ENCODE measurements at regions not wholly inside any gene's neighbourhood (a gene's known extent, or its start where the extent isn't known, plus 50 kb on each side); places are given as distances from the start of the nearest gene placed in this dataset.

GRCh38 chr7:18393465-18394118 is 102.0 kb upstream of the HDAC9 start:
- no peaks in the 10 kb centered on the region for H3K79me2 ChIP-seq (ENCODE audit: insufficient read depth, low read depth, low read length)
- no peak overlapping the region for H3K27ac ChIP-seq (ENCODE audit: low read depth, low read length, poor library complexity, severe bottlenecking)
- TF ChIP-seq EZH2phosphoT487 (IDR thresholded peaks at IDR 0.05; ENCODE audit: borderline replicate concordance, low read depth, low read length) (no peak), CTCF (conservative IDR thresholded peaks at IDR 0.05; ENCODE audit: low read length) (no peak)
- no peaks in the 10 kb centered on the region for H3K9me3 ChIP-seq (ENCODE audit: low read length)
- ChIA-PET CTCF (ENCODE audit: unreplicated experiment) (interaction anchor here (0.6 kb wide), 2 partner anchors 623 to 1243 kb away, joined by 4 to 6 read pairs; no protein-coding TSS in a partner anchor), POLR2A (interaction anchor here (0.6 to 1.0 kb wide), 8 partner anchors 11 to 647 kb away, joined by 3 to 4 read pairs (median 3); no protein-coding TSS in a partner anchor)
- H4K20me1 ChIP-seq (ENCODE audit: insufficient read depth, low read length), result no peaks in the 10 kb centered on the region
- peaks cover 8% of the 10 kb centered on the region for H3K4me1 ChIP-seq (ENCODE audit: insufficient read depth, low read length, poor library complexity, severe bottlenecking)
- H3K4me2 ChIP-seq (ENCODE audit: low read length), result no peak overlapping the region
- no peaks in the 10 kb centered on the region for H3K9me2 ChIP-seq (ENCODE audit: insufficient read depth, low read length)
- BruUV-seq (replicated peaks), result no TSS peak
- H3K4me3 ChIP-seq (ENCODE audit: low read depth, low read length, poor library complexity, severe bottlenecking), result no peak overlapping the region
- no peaks in the 10 kb centered on the region for H3K36me3 ChIP-seq (ENCODE audit: insufficient read depth, low read length)
- no peak for DNase-seq (ENCODE audit: low spot score)
- intact Hi-C loops (cut with micrococcal nuclease; ENCODE audit: unreplicated experiment), result no loop called here
- no peak overlapping the region for H2AFZ ChIP-seq (ENCODE audit: low read length)

- H4K20me1 ChIP-seq (ENCODE audit: insufficient read depth, low read length), result no peaks in the 10 kb centered on the region
- H3K9me3 ChIP-seq (ENCODE audit: low read length), result no peaks in the 10 kb centered on the region
- H3K36me3 ChIP-seq (ENCODE audit: insufficient read depth, low read length), result no peaks in the 10 kb centered on the region
- no peak overlapping the region for H3K27ac ChIP-seq (ENCODE audit: low read depth, low read length, poor library complexity, severe bottlenecking)
- no peak overlapping the region for H3K4me3 ChIP-seq (ENCODE audit: low read depth, low read length, poor library complexity, severe bottlenecking)
- H3K79me2 ChIP-seq (ENCODE audit: insufficient read depth, low read depth, low read length), result no peaks in the 10 kb centered on the region
- no peak overlapping the region for H3K4me2 ChIP-seq (ENCODE audit: low read length)
- no TSS peak for BruUV-seq (replicated peaks)
- DNase-seq (ENCODE audit: low spot score), result no peak
- H3K9me2 ChIP-seq (ENCODE audit: insufficient read depth, low read length), result no peaks in the 10 kb centered on the region
- CTCF ChIA-PET (ENCODE audit: unreplicated experiment), result no interaction called here
- intact Hi-C loops (cut with micrococcal nuclease; ENCODE audit: unreplicated experiment), result no loop called here
- H2AFZ ChIP-seq (ENCODE audit: low read length), result no peak overlapping the region
- TF ChIP-seq EZH2phosphoT487 (IDR thresholded peaks at IDR 0.05; ENCODE audit: borderline replicate concordance, low read depth, low read length) (no peak), CTCF (conservative IDR thresholded peaks at IDR 0.05; ENCODE audit: low read length) (no peak)
- POLR2A ChIA-PET, result interaction anchor here (0.6 to 0.7 kb wide), 2 partner anchors 251 to 603 kb away, joined by 3 to 4 read pairs; no protein-coding TSS in a partner anchor
- H3K4me1 ChIP-seq (ENCODE audit: insufficient read depth, low read length, poor library complexity, severe bottlenecking), result no peaks in the 10 kb centered on the region
Measured at GRCh38 chr7:18395868-18396267, 99.7 kb upstream of the HDAC9 start.

- BruUV-seq (replicated peaks), result no TSS peak
- no peak overlapping the region for H3K27ac ChIP-seq (ENCODE audit: low read depth, low read length, poor library complexity, severe bottlenecking)
- ChIA-PET POLR2A (interaction anchor here (1.4 kb wide), 1 partner anchor 12 kb away, joined by 3 read pairs; no protein-coding TSS in a partner anchor), CTCF (ENCODE audit: unreplicated experiment) (no interaction called here)
- no peaks in the 10 kb centered on the region for H3K9me2 ChIP-seq (ENCODE audit: insufficient read depth, low read length)
- intact Hi-C loops (cut with micrococcal nuclease; ENCODE audit: unreplicated experiment), result no loop called here
- no peaks in the 10 kb centered on the region for H4K20me1 ChIP-seq (ENCODE audit: insufficient read depth, low read length)
- no peak for DNase-seq (ENCODE audit: low spot score)
- TF ChIP-seq EZH2phosphoT487 (IDR thresholded peaks at IDR 0.05; ENCODE audit: borderline replicate concordance, low read depth, low read length), result no peak
- TF ChIP-seq CTCF (conservative IDR thresholded peaks at IDR 0.05; ENCODE audit: low read length), result no peak
- H3K4me2 ChIP-seq (ENCODE audit: low read length), result no peak overlapping the region
- H3K4me3 ChIP-seq (ENCODE audit: low read depth, low read length, poor library complexity, severe bottlenecking), result no peak overlapping the region
- H3K4me1 ChIP-seq (ENCODE audit: insufficient read depth, low read length, poor library complexity, severe bottlenecking), result no peaks in the 10 kb centered on the region
- no peaks in the 10 kb centered on the region for H3K79me2 ChIP-seq (ENCODE audit: insufficient read depth, low read depth, low read length)
- H3K36me3 ChIP-seq (ENCODE audit: insufficient read depth, low read length), result no peaks in the 10 kb centered on the region
- H3K9me3 ChIP-seq (ENCODE audit: low read length), result no peaks in the 10 kb centered on the region
- H2AFZ ChIP-seq (ENCODE audit: low read length), result no peak overlapping the region
Measured at GRCh38 chr7:18396953-18397352, 98.6 kb upstream of the HDAC9 start.
